ENCODE measurements at regions not wholly inside any gene's neighbourhood (a gene's known extent, or its start where the extent isn't known, plus 50 kb on each side); places are given as distances from the start of the nearest gene placed in this dataset.

DNA sequence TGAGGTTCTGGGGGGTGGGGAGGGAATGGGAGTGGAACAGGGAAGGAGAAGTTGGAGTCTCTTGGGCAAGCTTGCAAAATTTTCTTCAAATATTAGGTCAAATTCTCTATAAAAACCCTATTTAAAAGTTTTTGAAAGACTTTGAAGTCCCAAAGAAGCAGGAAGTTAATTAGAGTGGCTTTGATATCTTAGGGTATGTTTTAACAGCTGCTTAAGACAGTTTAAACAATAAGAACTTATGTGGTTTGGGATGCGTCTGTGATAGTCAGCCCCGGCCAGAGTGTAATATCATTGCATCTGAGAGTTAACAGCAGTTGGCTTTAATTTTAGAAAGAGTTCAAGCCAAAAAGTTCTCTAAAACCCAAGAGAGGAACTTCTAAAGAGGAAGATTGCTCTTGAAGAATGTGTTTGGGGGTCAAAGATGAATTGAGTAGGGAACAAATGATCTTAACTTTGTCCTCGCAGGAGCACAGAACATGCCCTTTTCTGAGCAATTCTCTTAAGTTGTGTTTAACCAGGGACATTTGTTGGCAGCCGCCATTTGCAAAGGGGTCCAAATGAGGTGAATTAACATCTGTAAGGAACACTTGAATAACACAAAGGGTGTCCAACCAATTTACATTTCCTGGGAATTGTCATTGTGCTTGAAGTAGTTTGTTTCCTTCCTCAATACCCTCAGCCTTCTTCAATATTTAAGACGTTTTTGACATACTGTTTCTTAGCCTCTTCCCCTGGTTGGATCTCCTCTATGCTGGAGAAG, 182.4 kb downstream of the PTEN start:
- Histone ChIP-seq H3K4me1 (ENCODE audit: control insufficient read depth, insufficient read depth, low read length) (peaks cover 3% of the 10 kb centered on the region), H3K27ac (ENCODE audit: low read length) (no peak overlapping the region), H3K27me3 (ENCODE audit: control insufficient read depth, insufficient read depth, low read length) (no peaks in the 10 kb centered on the region), H3K4me3 (ENCODE audit: low read length) (no peak overlapping the region), H3K9me3 (ENCODE audit: control insufficient read depth, insufficient read depth, low read length) (no peaks in the 10 kb centered on the region), H3K36me3 (ENCODE audit: control insufficient read depth, insufficient read depth, low read length) (no peaks in the 10 kb centered on the region)
- H3K4me1 Mint-ChIP-seq = peaks cover 0 to 19% of the 10 kb centered on the region in 2 donors
- TF ChIP-seq, protein P1, sequence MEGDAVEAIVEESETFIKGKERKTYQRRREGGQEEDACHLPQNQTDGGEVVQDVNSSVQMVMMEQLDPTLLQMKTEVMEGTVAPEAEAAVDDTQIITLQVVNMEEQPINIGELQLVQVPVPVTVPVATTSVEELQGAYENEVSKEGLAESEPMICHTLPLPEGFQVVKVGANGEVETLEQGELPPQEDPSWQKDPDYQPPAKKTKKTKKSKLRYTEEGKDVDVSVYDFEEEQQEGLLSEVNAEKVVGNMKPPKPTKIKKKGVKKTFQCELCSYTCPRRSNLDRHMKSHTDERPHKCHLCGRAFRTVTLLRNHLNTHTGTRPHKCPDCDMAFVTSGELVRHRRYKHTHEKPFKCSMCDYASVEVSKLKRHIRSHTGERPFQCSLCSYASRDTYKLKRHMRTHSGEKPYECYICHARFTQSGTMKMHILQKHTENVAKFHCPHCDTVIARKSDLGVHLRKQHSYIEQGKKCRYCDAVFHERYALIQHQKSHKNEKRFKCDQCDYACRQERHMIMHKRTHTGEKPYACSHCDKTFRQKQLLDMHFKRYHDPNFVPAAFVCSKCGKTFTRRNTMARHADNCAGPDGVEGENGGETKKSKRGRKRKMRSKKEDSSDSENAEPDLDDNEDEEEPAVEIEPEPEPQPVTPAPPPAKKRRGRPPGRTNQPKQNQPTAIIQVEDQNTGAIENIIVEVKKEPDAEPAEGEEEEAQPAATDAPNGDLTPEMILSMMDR (IDR thresholded peaks at IDR 0.05) = no peak
- no peak overlapping the region for H3K27ac Mint-ChIP-seq
- 51% methylated on average over 4 of the region's 5 CpGs for WGBS (ENCODE audit: insufficient coverage)
- ATAC-seq (no peak), DNase-seq (no peak)
- intact Hi-C loops (cut with micrococcal nuclease) = no loop called here
- peaks cover 21 to 23% of the 10 kb centered on the region in 2 donors for H3K27me3 Mint-ChIP-seq (ENCODE audit: low read depth in 2 of 2)
- H3K36me3 Mint-ChIP-seq = no peaks in the 10 kb centered on the region
- no peaks in the 10 kb centered on the region for H3K9me3 Mint-ChIP-seq
- no peak overlapping the region for H3K4me3 Mint-ChIP-seq

DNA sequence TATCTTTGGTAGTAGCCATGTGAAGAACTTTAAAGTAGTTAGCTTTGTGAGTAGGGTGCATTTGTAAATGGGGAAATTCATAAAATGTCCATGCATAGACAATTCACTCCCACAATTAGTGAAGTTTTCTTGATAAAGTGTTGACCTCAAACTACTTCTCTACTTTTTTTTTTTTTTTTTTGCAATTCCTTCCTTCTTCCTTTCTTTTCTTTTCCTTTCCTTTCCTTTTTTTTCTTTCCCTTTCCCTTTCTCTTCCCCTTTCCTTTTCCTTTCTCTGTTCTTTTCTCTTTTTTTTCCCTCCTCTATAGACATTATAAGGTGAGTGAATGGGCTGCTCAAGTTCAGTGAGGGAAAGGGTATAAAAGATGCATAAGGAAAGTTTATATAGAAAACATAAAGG, 184.2 kb downstream of the PTEN start:
- TF ChIP-seq, protein P1 (IDR thresholded peaks at IDR 0.05) = no peak
- H3K27ac ChIP-seq (ENCODE audit: low read length) = no peak overlapping the region
- no peak overlapping the region for H3K4me3 ChIP-seq (ENCODE audit: low read length)
- ATAC-seq (no peak), DNase-seq (no peak)
- no peak overlapping the region for H3K27ac Mint-ChIP-seq
- peaks cover 22 to 23% of the 10 kb centered on the region in 2 donors for H3K27me3 Mint-ChIP-seq (ENCODE audit: low read depth in 2 of 2)
- H3K9me3 Mint-ChIP-seq = no peaks in the 10 kb centered on the region
- H3K9me3 ChIP-seq (ENCODE audit: control insufficient read depth, insufficient read depth, low read length) = no peaks in the 10 kb centered on the region
- H3K4me1 ChIP-seq (ENCODE audit: control insufficient read depth, insufficient read depth, low read length) = peaks cover 3% of the 10 kb centered on the region
- no peaks in the 10 kb centered on the region for H3K36me3 ChIP-seq (ENCODE audit: control insufficient read depth, insufficient read depth, low read length)
- no peaks in the 10 kb centered on the region for H3K36me3 Mint-ChIP-seq
- peaks cover 0 to 19% of the 10 kb centered on the region in 2 donors for H3K4me1 Mint-ChIP-seq
- H3K27me3 ChIP-seq (ENCODE audit: control insufficient read depth, insufficient read depth, low read length) = no peaks in the 10 kb centered on the region
- H3K4me3 Mint-ChIP-seq = no peak overlapping the region
- intact Hi-C loops (cut with micrococcal nuclease) = no loop called here

DNA sequence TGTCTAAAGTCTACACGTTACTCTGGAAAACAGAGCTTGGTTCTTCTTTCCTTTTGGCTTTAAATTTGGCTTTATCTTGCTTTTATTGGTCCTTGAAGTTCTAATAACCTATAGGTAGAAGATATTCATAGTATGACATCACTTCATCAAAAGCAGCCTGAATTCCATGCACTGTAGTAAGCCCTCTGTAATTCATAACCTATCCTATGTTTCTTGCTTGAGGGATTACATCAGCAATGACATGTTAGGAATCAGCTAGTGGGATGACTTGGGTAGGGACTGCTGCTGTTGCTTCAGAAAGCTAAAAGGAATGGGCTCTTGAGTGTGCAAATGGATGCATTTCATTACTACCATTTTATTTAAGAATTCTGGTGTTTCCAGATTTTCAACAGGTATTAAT, 184.9 kb downstream of the PTEN start:
- H3K4me3 ChIP-seq (ENCODE audit: low read length) = no peak overlapping the region
- TF ChIP-seq, protein P1 (IDR thresholded peaks at IDR 0.05) = no peak
- no peak overlapping the region for H3K27ac Mint-ChIP-seq

DNA sequence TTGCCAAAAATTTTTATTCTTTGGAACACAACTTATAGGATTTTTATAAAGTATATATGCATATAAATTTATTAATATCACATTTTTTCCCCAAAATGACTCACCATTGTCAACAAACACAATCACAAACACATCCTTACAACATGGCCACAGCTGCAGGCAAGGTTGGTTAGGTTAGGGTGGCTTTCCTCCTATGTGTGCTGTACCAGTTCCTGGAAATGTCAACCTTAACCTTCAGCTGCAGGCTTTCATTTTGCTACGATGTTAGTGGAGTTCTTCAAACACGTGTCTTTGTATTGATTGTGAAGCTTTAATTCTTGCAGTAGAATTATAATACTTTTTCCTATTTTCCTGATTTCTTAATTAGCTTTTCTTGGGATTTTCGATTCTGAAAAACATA, 185.8 kb downstream of the PTEN start:
- Histone ChIP-seq H3K4me1 (ENCODE audit: control insufficient read depth, insufficient read depth, low read length) (no peaks in the 10 kb centered on the region), H3K36me3 (ENCODE audit: control insufficient read depth, insufficient read depth, low read length) (no peaks in the 10 kb centered on the region), H3K27ac (ENCODE audit: low read length) (no peak overlapping the region), H3K4me3 (ENCODE audit: low read length) (no peak overlapping the region), H3K9me3 (ENCODE audit: control insufficient read depth, insufficient read depth, low read length) (no peaks in the 10 kb centered on the region), H3K27me3 (ENCODE audit: control insufficient read depth, insufficient read depth, low read length) (no peaks in the 10 kb centered on the region)
- no peak for DNase-seq
- no CpG with 5 or more reads among the region's 3 CpGs for WGBS (ENCODE audit: insufficient coverage)
- Mint-ChIP-seq H3K4me1 (peaks cover 0 to 13% of the 10 kb centered on the region in 2 donors), H3K36me3 (no peaks in the 10 kb centered on the region), H3K9me3 (no peaks in the 10 kb centered on the region), H3K4me3 (no peak overlapping the region), H3K27me3 (ENCODE audit: low read depth in 2 of 2) (peaks cover 19 to 22% of the 10 kb centered on the region in 2 donors), H3K27ac (no peak overlapping the region)
- TF ChIP-seq, protein P1 (IDR thresholded peaks at IDR 0.05) = no peak
- no peak for ATAC-seq
- intact Hi-C loops (cut with micrococcal nuclease) = no loop called here

More for the DNA sequence above, 184.9 kb downstream of the PTEN start:
- DNase-seq (no peak), ATAC-seq (no peak)
- Histone ChIP-seq H3K36me3 (ENCODE audit: control insufficient read depth, insufficient read depth, low read length) (no peaks in the 10 kb centered on the region), H3K9me3 (ENCODE audit: control insufficient read depth, insufficient read depth, low read length) (no peaks in the 10 kb centered on the region), H3K27ac (ENCODE audit: low read length) (no peak overlapping the region), H3K4me1 (ENCODE audit: control insufficient read depth, insufficient read depth, low read length) (peaks cover 2% of the 10 kb centered on the region), H3K27me3 (ENCODE audit: control insufficient read depth, insufficient read depth, low read length) (no peaks in the 10 kb centered on the region)
- H3K4me1 Mint-ChIP-seq = peaks cover 0 to 14% of the 10 kb centered on the region in 2 donors
- intact Hi-C loops (cut with micrococcal nuclease) = no loop called here
- WGBS (ENCODE audit: insufficient coverage) = 92% methylated on average over 1 of the region's 1 CpG
- no peaks in the 10 kb centered on the region for H3K36me3 Mint-ChIP-seq
- no peaks in the 10 kb centered on the region for H3K9me3 Mint-ChIP-seq
- peaks cover 18 to 19% of the 10 kb centered on the region in 2 donors for H3K27me3 Mint-ChIP-seq (ENCODE audit: low read depth in 2 of 2)
- H3K4me3 Mint-ChIP-seq = no peak overlapping the region

Measured in natural killer cell (primary cell).